OCI-LY7 (cell line): ENCODE measurements at regions not wholly inside any gene's neighbourhood (a gene's known extent, or its start where the extent isn't known, plus 50 kb on each side); places are given as distances from the start of the nearest gene placed in this dataset.

Source experiments
- BruUV-seq: library from RNA; stranded (reverse); fragments of 400-500 nt; replicated peaks from 2 replicates; lab custom pipeline; 2021; lab: Mats Ljungman, UMichigan
- CTCF ChIA-PET: fragments of 300-600 bp; sonication (Branson Sonifier 250); formaldehyde crosslinking; loops from one replicate; lab custom pipeline; 2022; ENCODE audit warnings: antibody characterized with exemption; ENCODE audit not compliant: unreplicated experiment; lab: Charles Lee
- POLR2A ChIA-PET: fragments of 300-600 bp; sonication (Branson Sonifier 250); formaldehyde crosslinking; loops from one replicate; lab custom pipeline; 2022; ENCODE audit warnings: antibody characterized with exemption; lab: Charles Lee
- DNase-seq: peaks from one replicate; pipeline ENCODE4 v3.0.0-alpha.2; 2015; ENCODE audit warnings: low spot score
- H2AFZ ChIP-seq: fragments of 200-600 bp; sonication (generic), shearing (Covaris generic); 2 replicates; pipeline ENCODE4 v1.6.1; 2014; ENCODE audit warnings: mild to moderate bottlenecking, antibody characterized with exemption, low read length, moderate library complexity
- H3K27ac ChIP-seq: fragments of 200-600 bp; sonication (generic); 2 replicates; pipeline ENCODE4 v1.5.1; 2014; ENCODE audit warnings: mixed run types, low read depth, mild to moderate bottlenecking, moderate library complexity, low read length, inconsistent platforms; ENCODE audit not compliant: poor library complexity, severe bottlenecking
- H3K36me3 ChIP-seq: fragments of 200-600 bp; sonication (generic); 2 replicates; pipeline ENCODE4 v1.6.1; 2014; ENCODE audit warnings: mild to moderate bottlenecking, antibody characterized with exemption, low read length, moderate library complexity, mixed read lengths; ENCODE audit not compliant: insufficient read depth
- H3K4me1 ChIP-seq: fragments of 200-600 bp; sonication (generic); 2 replicates; pipeline ENCODE4 v1.5.1; 2014; ENCODE audit warnings: mild to moderate bottlenecking, low read length; ENCODE audit not compliant: insufficient read depth, poor library complexity, severe bottlenecking
- H3K4me2 ChIP-seq: fragments of 200-600 bp; sonication (generic); 2 replicates; pipeline ENCODE4 v1.6.1; 2014; ENCODE audit warnings: mild to moderate bottlenecking, low read length
- H3K4me3 ChIP-seq: fragments of 200-600 bp; sonication (generic); 2 replicates; pipeline ENCODE4 v1.5.1; 2014; ENCODE audit warnings: mild to moderate bottlenecking, low read depth, low read length; ENCODE audit not compliant: poor library complexity, severe bottlenecking
- H3K79me2 ChIP-seq: fragments of 200-600 bp; sonication (generic); 2 replicates; pipeline ENCODE4 v1.6.1; 2016; ENCODE audit warnings: low read depth, mild to moderate bottlenecking, low read length, moderate library complexity, mixed read lengths; ENCODE audit not compliant: insufficient read depth
- H3K9me2 ChIP-seq: fragments of 200-600 bp; sonication (generic); 2 replicates; pipeline ENCODE4 v1.6.1; 2016; ENCODE audit warnings: mild to moderate bottlenecking, low read length, mixed read lengths; ENCODE audit not compliant: insufficient read depth
- H3K9me3 ChIP-seq: fragments of 200-600 bp; sonication (generic); 2 replicates; pipeline ENCODE4 v1.6.1; 2014; ENCODE audit warnings: mild to moderate bottlenecking, mixed run types, low read length, mixed read lengths
- H4K20me1 ChIP-seq: fragments of 200-600 bp; sonication (generic); 2 replicates; pipeline ENCODE4 v1.6.1; 2014; ENCODE audit warnings: mild to moderate bottlenecking, antibody characterized with exemption, low read length, moderate library complexity, mixed read lengths; ENCODE audit not compliant: insufficient read depth
- EZH2phosphoT487 ChIP-seq: fragments of 200-600 bp; sonication (generic); IDR thresholded peaks from 2 replicates; pipeline ENCODE4 v1.6.1; 2018; ENCODE audit warnings: low read depth, borderline replicate concordance, mild to moderate bottlenecking, mixed run types, antibody characterized with exemption, low read length, moderate library complexity, mixed read lengths
- intact Hi-C: fragments of 100-400 bp; cut with micrococcal nuclease; formaldehyde crosslinking; loops from one replicate; pipeline ENCODE4 v1.10.0; 2022; ENCODE audit not compliant: unreplicated experiment
- TF ChIP-seq, protein P1 (sequence below): fragments of 200-600 bp; sonication (generic); conservative IDR thresholded peaks from 2 replicates; pipeline ENCODE4 v1.5.1; 2014; ENCODE audit warnings: mild to moderate bottlenecking, antibody characterized with exemption, low read length, moderate library complexity, mixed read lengths

GRCh38 chr1:5318143-5318816 lies 663.9 kb downstream of the AJAP1 start:
- H3K9me2 ChIP-seq, result no peaks in the 10 kb centered on the region
- no peaks in the 10 kb centered on the region for H4K20me1 ChIP-seq
- BruUV-seq, result no TSS peak
- TF ChIP-seq, protein P1, sequence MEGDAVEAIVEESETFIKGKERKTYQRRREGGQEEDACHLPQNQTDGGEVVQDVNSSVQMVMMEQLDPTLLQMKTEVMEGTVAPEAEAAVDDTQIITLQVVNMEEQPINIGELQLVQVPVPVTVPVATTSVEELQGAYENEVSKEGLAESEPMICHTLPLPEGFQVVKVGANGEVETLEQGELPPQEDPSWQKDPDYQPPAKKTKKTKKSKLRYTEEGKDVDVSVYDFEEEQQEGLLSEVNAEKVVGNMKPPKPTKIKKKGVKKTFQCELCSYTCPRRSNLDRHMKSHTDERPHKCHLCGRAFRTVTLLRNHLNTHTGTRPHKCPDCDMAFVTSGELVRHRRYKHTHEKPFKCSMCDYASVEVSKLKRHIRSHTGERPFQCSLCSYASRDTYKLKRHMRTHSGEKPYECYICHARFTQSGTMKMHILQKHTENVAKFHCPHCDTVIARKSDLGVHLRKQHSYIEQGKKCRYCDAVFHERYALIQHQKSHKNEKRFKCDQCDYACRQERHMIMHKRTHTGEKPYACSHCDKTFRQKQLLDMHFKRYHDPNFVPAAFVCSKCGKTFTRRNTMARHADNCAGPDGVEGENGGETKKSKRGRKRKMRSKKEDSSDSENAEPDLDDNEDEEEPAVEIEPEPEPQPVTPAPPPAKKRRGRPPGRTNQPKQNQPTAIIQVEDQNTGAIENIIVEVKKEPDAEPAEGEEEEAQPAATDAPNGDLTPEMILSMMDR, result no peak
- TF ChIP-seq EZH2phosphoT487, result no peak
- no peak overlapping the region for H2AFZ ChIP-seq
- H3K4me2 ChIP-seq, result no peak overlapping the region
- H3K9me3 ChIP-seq, result no peaks in the 10 kb centered on the region
- no peak for DNase-seq
- H3K4me1 ChIP-seq, result no peaks in the 10 kb centered on the region
- no peak overlapping the region for H3K27ac ChIP-seq
- ChIA-PET POLR2A (no interaction called here), CTCF (no interaction called here)
- intact Hi-C loops, result no loop called here
- no peaks in the 10 kb centered on the region for H3K79me2 ChIP-seq
- H3K36me3 ChIP-seq, result no peaks in the 10 kb centered on the region
- H3K4me3 ChIP-seq, result no peak overlapping the region

DNA sequence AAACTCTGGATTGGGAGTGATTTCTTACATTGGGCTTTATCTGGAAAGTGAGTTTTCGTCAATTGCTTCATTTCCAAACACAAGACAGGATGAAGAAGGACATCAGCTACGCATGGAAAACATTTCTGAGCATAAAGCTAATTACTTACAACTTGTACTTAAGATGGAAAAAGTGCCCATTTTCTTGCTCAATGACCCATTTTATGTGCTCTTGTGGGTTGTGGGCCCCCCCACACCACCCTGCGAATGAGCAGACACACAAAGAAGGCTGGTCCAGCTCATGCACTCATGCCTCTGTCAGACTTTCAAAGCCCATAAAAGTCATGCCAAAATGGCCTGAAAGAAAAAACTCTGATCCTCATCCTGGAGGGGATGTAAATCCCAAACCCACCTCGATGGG lies 663.0 kb downstream of the AJAP1 start:
- no TSS peak for BruUV-seq
- no peak for TF ChIP-seq EZH2phosphoT487
- TF ChIP-seq, protein P1, result no peak
- Histone ChIP-seq H3K9me3 (no peaks in the 10 kb centered on the region), H4K20me1 (no peaks in the 10 kb centered on the region), H3K36me3 (no peaks in the 10 kb centered on the region), H3K9me2 (no peaks in the 10 kb centered on the region), H2AFZ (no peak overlapping the region), H3K4me3 (no peak overlapping the region), H3K27ac (no peak overlapping the region), H3K4me1 (no peaks in the 10 kb centered on the region), H3K4me2 (no peak overlapping the region), H3K79me2 (no peaks in the 10 kb centered on the region)
- no peak for DNase-seq
- intact Hi-C loops, result no loop called here
- CTCF ChIA-PET, result no interaction called here
- POLR2A ChIA-PET, result no interaction called here

GRCh38 chr1:5312862-5313261 lies 658.5 kb downstream of the AJAP1 start:
- no peak for TF ChIP-seq EZH2phosphoT487
- TF ChIP-seq, protein P1, result no peak
- no peak overlapping the region for H3K4me2 ChIP-seq
- H3K9me2 ChIP-seq, result no peaks in the 10 kb centered on the region
- H3K27ac ChIP-seq, result no peak overlapping the region
- BruUV-seq, result no TSS peak
- no peaks in the 10 kb centered on the region for H3K4me1 ChIP-seq
- POLR2A ChIA-PET, result no interaction called here
- no peak overlapping the region for H3K4me3 ChIP-seq
- no peaks in the 10 kb centered on the region for H3K79me2 ChIP-seq
- DNase-seq, result no peak
- H2AFZ ChIP-seq, result no peak overlapping the region
- intact Hi-C loops, result no loop called here
- H3K36me3 ChIP-seq, result no peaks in the 10 kb centered on the region
- no peaks in the 10 kb centered on the region for H4K20me1 ChIP-seq
- CTCF ChIA-PET, result no interaction called here
- no peaks in the 10 kb centered on the region for H3K9me3 ChIP-seq
